Loucy (cell line): ENCODE measurements at regions not wholly inside any gene's neighbourhood (a gene's known extent, or its start where the extent isn't known, plus 50 kb on each side); places are given as distances from the start of the nearest gene placed in this dataset.
A peak's percentile ranks its signal among the peaks of the same experiment; 100 is the strongest.

Experiments used
- H2AFZ ChIP-seq: fragments of 200-600 bp; sonication (generic); 2 replicates; pipeline ENCODE4 v1.6.0; 2016; ENCODE audit warnings: antibody characterized with exemption, mild to moderate bottlenecking, low read length, moderate library complexity
- H3F3A ChIP-seq: fragments of 200-600 bp; 2 replicates; pipeline ENCODE4 v1.6.0; 2016; ENCODE audit warnings: antibody characterized with exemption, low read depth, mild to moderate bottlenecking
- H3K27me3 ChIP-seq: fragments of 200-600 bp; sonication (generic); 2 replicates; pipeline ENCODE4 v1.6.1; 2014; ENCODE audit warnings: low read length, mild to moderate bottlenecking; ENCODE audit not compliant: insufficient read depth, poor library complexity, severe bottlenecking
- H3K36me3 ChIP-seq: fragments of 200-600 bp; sonication (generic); 2 replicates; pipeline ENCODE4 v1.6.1; 2016; ENCODE audit warnings: low read length; ENCODE audit not compliant: insufficient read depth
- H3K4me1 ChIP-seq: fragments of 200-600 bp; sonication (generic); 2 replicates; pipeline ENCODE4 v1.5.1; 2014; ENCODE audit warnings: low read length, mild to moderate bottlenecking; ENCODE audit not compliant: insufficient read depth, poor library complexity, severe bottlenecking
- H3K4me2 ChIP-seq: fragments of 200-600 bp; sonication (generic); 2 replicates; pipeline ENCODE4 v1.6.0; 2014; ENCODE audit warnings: antibody characterized with exemption, low read length, low read depth, mild to moderate bottlenecking; ENCODE audit not compliant: poor library complexity, severe bottlenecking
- H3K4me3 ChIP-seq: fragments of 200-600 bp; sonication (generic); 2 replicates; pipeline ENCODE4 v1.5.1; 2014; ENCODE audit warnings: low read length, mild to moderate bottlenecking, mixed read lengths; ENCODE audit not compliant: poor library complexity, severe bottlenecking
- H3K79me2 ChIP-seq: fragments of 200-600 bp; sonication (generic); 2 replicates; pipeline ENCODE4 v1.6.1; 2014; ENCODE audit warnings: low read length; ENCODE audit not compliant: insufficient read depth
- H3K9ac ChIP-seq: fragments of 200-600 bp; sonication (generic); 2 replicates; pipeline ENCODE4 v1.6.0; 2014; ENCODE audit warnings: mild to moderate bottlenecking, low read depth, low read length, moderate library complexity; ENCODE audit not compliant: poor library complexity, severe bottlenecking
- H3K9me2 ChIP-seq: fragments of 200-600 bp; sonication (generic); replicated peaks from 2 replicates; pipeline ENCODE4 v1.6.1; 2016; ENCODE audit warnings: low read depth, low read length, mixed read lengths
- H3K9me3 ChIP-seq: fragments of 200-600 bp; sonication (generic); 2 replicates; pipeline ENCODE4 v1.6.1; 2014; ENCODE audit warnings: mild to moderate bottlenecking, antibody characterized with exemption, low read length, low read depth; ENCODE audit not compliant: insufficient read depth
- H4K20me1 ChIP-seq: fragments of 200-600 bp; sonication (generic); 2 replicates; pipeline ENCODE4 v1.6.0; 2014; ENCODE audit warnings: antibody characterized with exemption, low read length, mild to moderate bottlenecking; ENCODE audit not compliant: insufficient read depth, poor library complexity, severe bottlenecking
- EZH2phosphoT487 ChIP-seq: fragments of 200-600 bp; IDR thresholded peaks from 2 replicates; pipeline ENCODE4 v1.6.1; 2018; ENCODE audit warnings: antibody characterized with exemption, mild to moderate bottlenecking, moderate library complexity, borderline replicate concordance
- TF ChIP-seq, protein P1 (sequence below): fragments of 200-600 bp; sonication (generic); conservative IDR thresholded peaks from 2 replicates; pipeline ENCODE4 v1.5.1; 2014; ENCODE audit warnings: mild to moderate bottlenecking, antibody characterized with exemption, low read length

DNA sequence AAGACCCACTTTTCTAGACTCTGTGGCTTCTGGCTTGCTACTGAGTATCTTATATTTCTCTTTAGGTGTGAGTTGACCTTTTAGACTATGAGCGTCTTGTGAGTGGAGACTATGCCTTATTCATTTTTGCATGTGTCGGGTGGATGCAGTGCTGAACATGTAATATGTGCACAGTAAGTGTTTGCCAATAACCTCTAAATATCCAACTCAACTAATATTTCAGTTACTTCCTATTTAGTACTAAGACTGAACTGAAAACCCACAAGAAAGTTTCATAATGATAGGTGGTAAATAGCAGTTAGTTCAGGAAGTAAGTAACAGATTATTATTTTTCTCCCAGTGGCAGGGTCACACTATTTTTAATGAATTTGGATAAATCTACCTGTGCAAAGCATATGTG is 269.3 kb downstream of the KCNRG start:
- no peak for TF ChIP-seq EZH2phosphoT487
- TF ChIP-seq, protein P1, sequence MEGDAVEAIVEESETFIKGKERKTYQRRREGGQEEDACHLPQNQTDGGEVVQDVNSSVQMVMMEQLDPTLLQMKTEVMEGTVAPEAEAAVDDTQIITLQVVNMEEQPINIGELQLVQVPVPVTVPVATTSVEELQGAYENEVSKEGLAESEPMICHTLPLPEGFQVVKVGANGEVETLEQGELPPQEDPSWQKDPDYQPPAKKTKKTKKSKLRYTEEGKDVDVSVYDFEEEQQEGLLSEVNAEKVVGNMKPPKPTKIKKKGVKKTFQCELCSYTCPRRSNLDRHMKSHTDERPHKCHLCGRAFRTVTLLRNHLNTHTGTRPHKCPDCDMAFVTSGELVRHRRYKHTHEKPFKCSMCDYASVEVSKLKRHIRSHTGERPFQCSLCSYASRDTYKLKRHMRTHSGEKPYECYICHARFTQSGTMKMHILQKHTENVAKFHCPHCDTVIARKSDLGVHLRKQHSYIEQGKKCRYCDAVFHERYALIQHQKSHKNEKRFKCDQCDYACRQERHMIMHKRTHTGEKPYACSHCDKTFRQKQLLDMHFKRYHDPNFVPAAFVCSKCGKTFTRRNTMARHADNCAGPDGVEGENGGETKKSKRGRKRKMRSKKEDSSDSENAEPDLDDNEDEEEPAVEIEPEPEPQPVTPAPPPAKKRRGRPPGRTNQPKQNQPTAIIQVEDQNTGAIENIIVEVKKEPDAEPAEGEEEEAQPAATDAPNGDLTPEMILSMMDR = no peak

DNA sequence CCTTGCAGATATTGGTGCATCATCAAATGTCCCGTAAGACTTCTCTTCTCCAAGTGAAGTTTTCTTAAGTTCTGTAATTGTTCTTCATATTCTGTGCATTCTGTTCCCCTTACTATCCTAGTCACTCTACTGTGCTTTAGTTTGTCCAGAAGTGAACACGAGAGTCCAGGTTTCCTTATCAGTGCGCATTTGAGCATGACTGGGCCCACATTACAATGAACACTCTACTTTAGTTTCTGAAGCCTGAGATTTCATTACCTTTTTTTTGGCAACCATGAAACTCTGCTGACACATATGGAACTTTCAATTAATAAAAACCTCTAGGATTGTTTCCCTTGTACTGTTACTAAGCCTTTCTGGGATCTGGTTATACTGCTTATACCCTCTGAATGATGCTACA is 270.0 kb downstream of the KCNRG start:
- Histone ChIP-seq H3K79me2 (peaks cover 67% of the 10 kb centered on the region), H3K9ac (peak overlapping the region; percentile 24), H3K27me3 (no peaks in the 10 kb centered on the region), H3F3A (no peaks in the 10 kb centered on the region), H4K20me1 (no peaks in the 10 kb centered on the region), H3K4me2 (peak overlapping the region; percentile 52), H3K4me1 (peaks cover 34% of the 10 kb centered on the region), H3K4me3 (no peak overlapping the region), H3K9me2 (no peaks in the 10 kb centered on the region), H3K9me3 (peaks cover 11% of the 10 kb centered on the region; the same call in 1 of the 2 replicates), H2AFZ (no peak overlapping the region), H3K36me3 (peaks cover 5% of the 10 kb centered on the region; the same call in 1 of the 2 replicates)
- TF ChIP-seq, protein P1 = no peak
- TF ChIP-seq EZH2phosphoT487 = no peak

More for the DNA sequence above, 269.3 kb downstream of the KCNRG start:
- no peaks in the 10 kb centered on the region for H3K27me3 ChIP-seq
- no peaks in the 10 kb centered on the region for H3K9me2 ChIP-seq
- peaks cover 65% of the 10 kb centered on the region for H3K79me2 ChIP-seq
- H3K4me2 ChIP-seq = peak overlapping the region; percentile 52
- H4K20me1 ChIP-seq = no peaks in the 10 kb centered on the region
- peaks cover 6% of the 10 kb centered on the region; the same call in 1 of the 2 replicates for H3K9me3 ChIP-seq
- peak overlapping the region; percentile 24 for H3K9ac ChIP-seq
- peaks cover 34% of the 10 kb centered on the region for H3K4me1 ChIP-seq
- no peaks in the 10 kb centered on the region for H3F3A ChIP-seq
- peak overlapping the region; percentile 18 for H3K4me3 ChIP-seq
- H3K36me3 ChIP-seq = peaks cover 5% of the 10 kb centered on the region; the same call in 1 of the 2 replicates
- no peak overlapping the region for H2AFZ ChIP-seq

DNA sequence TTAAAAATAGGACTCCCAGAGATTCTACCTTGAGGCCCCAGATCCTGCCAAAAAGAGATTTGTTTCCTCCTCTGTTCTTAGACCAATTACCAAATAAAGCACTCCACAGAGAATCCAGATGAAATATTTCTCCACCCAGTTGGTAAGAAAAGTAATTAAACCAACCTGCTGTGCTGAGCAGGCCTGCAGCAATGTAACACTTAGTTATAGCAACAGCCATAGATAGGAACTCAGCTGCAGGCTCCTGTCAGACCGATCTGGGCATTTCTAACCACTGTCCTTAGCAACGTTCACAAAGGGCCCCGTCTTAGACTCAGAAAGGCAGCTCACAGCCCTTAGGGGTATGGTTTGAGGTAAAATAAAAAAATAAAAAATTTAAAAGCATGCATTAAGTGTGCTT is 271.1 kb downstream of the KCNRG start:
- H3K9ac ChIP-seq = no peak overlapping the region
- peaks cover 34% of the 10 kb centered on the region for H3K4me1 ChIP-seq
- no peaks in the 10 kb centered on the region for H3K36me3 ChIP-seq
- peaks cover 11% of the 10 kb centered on the region; the same call in 1 of the 2 replicates for H3K9me3 ChIP-seq
- H4K20me1 ChIP-seq = no peaks in the 10 kb centered on the region
- no peaks in the 10 kb centered on the region for H3K27me3 ChIP-seq
- H3K4me2 ChIP-seq = no peak overlapping the region
- H3K79me2 ChIP-seq = peaks cover 68% of the 10 kb centered on the region
- no peaks in the 10 kb centered on the region for H3K9me2 ChIP-seq
- no peak for TF ChIP-seq EZH2phosphoT487
- TF ChIP-seq, protein P1 = no peak
- H3K4me3 ChIP-seq = no peak overlapping the region
- no peaks in the 10 kb centered on the region for H3F3A ChIP-seq
- H2AFZ ChIP-seq = no peak overlapping the region
